ENCODE measurements at regions not wholly inside any gene's neighbourhood (a gene's known extent, or its start where the extent isn't known, plus 50 kb on each side); places are given as distances from the start of the nearest gene placed in this dataset.
"Not testable (repeated sequence)": the region's sequence is repeated elsewhere in the genome, so short reads cannot be mapped to it uniquely, and the experiment has no call there.

- ATAC-seq (replicated peaks): no peak
- H3K4me3 Mint-ChIP-seq: no peak overlapping the region
- no peak for DNase-seq
- no peaks in the 10 kb centered on the region for H3K4me1 Mint-ChIP-seq (ENCODE audit: low read depth in 2 of 2)
- H3K27ac Mint-ChIP-seq: no peak overlapping the region
- peaks cover 0 to 10% of the 10 kb centered on the region in 2 donors for H3K27me3 Mint-ChIP-seq
- H3K9me3 Mint-ChIP-seq: no peaks in the 10 kb centered on the region
- H3K36me3 Mint-ChIP-seq (ENCODE audit: insufficient read depth): peaks cover 3% of the 10 kb centered on the region
These were observed 73.7 kb upstream of the HIVEP1 start for GRCh38 chr6:11938285-11938890.

DNA sequence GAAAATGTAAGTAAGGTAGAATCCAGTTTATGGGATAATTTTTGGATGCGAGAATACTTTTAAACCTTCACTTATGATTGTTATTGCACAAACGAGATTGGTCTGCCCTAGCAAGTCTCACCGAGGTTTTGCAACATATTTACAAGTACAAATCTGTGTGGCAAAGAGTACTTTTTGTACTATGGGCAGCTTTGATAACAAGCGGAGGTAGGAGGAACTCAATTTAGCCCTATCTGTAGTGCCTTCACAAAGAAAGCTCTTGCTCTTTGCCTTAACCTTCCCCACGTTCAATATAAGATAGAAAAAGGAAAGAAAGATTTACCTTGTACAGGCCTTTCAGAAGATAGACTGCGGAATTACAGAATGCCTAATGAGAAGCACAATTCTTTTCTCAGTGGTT, 77.5 kb upstream of the HIVEP1 start:
- DNase-seq: no peak

GRCh38 chr6:11932892-11933291, 79.2 kb upstream of the HIVEP1 start:
- H3K4me1 Mint-ChIP-seq (ENCODE audit: low read depth in 2 of 2); H3K27ac Mint-ChIP-seq; H3K27me3 Mint-ChIP-seq; H3K9me3 Mint-ChIP-seq; H3K36me3 Mint-ChIP-seq (ENCODE audit: insufficient read depth); H3K4me3 Mint-ChIP-seq; ATAC-seq (replicated peaks); DNase-seq: not testable (repeated sequence)

More for the DNA sequence above, 77.5 kb upstream of the HIVEP1 start:
- no peak overlapping the region for H3K27ac Mint-ChIP-seq
- H3K4me1 Mint-ChIP-seq (ENCODE audit: low read depth in 2 of 2): no peaks in the 10 kb centered on the region
- H3K36me3 Mint-ChIP-seq (ENCODE audit: insufficient read depth): peaks cover 3% of the 10 kb centered on the region
- no peak for ATAC-seq (replicated peaks)
- H3K9me3 Mint-ChIP-seq: no peaks in the 10 kb centered on the region
- no peaks in the 10 kb centered on the region for H3K27me3 Mint-ChIP-seq
- no peak overlapping the region for H3K4me3 Mint-ChIP-seq

GRCh38 chr6:11931296-11932035, 80.6 kb upstream of the HIVEP1 start:
- Mint-ChIP-seq H3K4me3 (no peak overlapping the region), H3K27me3 (peaks cover 0 to 8% of the 10 kb centered on the region in 2 donors), H3K27ac (no peak overlapping the region), H3K4me1 (ENCODE audit: low read depth in 2 of 2) (peaks cover 0 to 1% of the 10 kb centered on the region in 2 donors), H3K9me3 (no peaks in the 10 kb centered on the region), H3K36me3 (ENCODE audit: insufficient read depth) (no peaks in the 10 kb centered on the region)
- DNase-seq (no peak), ATAC-seq (replicated peaks) (no peak)

DNA sequence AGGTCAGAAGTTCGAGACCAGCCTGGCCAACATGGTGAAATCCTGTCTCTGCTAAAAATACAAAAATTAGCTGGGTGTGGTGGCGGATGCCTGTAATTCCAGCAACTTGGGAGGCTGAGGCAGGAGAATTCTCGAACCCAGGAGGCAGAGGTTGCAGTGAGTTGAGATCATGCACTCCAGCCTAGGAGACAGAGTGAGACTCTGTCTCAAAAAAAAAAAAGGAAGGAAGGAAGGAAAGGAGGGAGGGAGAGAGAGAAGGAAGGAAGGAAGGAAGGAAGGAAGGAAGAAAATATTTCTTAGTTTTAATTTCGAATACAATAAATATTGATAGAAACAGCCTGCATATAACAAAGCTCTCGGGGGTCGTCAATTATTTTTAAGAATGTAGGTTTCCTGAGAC, 81.3 kb upstream of the HIVEP1 start:
- H3K27me3 Mint-ChIP-seq: peaks cover 5 to 15% of the 10 kb centered on the region in 2 donors
- H3K36me3 Mint-ChIP-seq (ENCODE audit: insufficient read depth); H3K4me3 Mint-ChIP-seq; H3K9me3 Mint-ChIP-seq; DNase-seq; H3K4me1 Mint-ChIP-seq (ENCODE audit: low read depth in 2 of 2); H3K27ac Mint-ChIP-seq; ATAC-seq (replicated peaks): not testable (repeated sequence)

DNA sequence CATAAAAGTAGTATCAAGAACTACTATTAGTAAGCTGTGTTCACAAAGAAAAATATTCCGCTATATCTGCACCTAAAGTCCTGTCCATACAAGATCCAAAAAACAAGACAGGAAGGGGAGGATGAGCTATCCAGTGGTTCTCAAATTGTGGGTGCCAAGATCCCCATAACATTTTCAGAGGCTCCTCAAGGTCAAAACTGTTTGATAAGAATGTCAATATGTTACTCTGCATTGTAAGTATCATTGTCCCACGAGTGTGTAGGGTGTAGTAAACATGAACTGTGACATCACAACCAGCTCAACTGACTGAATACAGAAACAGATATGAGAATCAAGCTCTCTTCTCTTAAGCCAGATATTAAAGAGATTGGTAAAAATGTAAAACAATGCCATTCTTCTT, 81.9 kb upstream of the HIVEP1 start:
- peaks cover 10 to 18% of the 10 kb centered on the region in 2 donors for H3K27me3 Mint-ChIP-seq
- no peak for DNase-seq
- H3K4me1 Mint-ChIP-seq (ENCODE audit: low read depth in 2 of 2): peaks cover 0 to 5% of the 10 kb centered on the region in 2 donors
- H3K36me3 Mint-ChIP-seq (ENCODE audit: insufficient read depth): no peaks in the 10 kb centered on the region
- H3K4me3 Mint-ChIP-seq: no peak overlapping the region
- ATAC-seq (replicated peaks): no peak
- no peaks in the 10 kb centered on the region for H3K9me3 Mint-ChIP-seq
- H3K27ac Mint-ChIP-seq: no peak overlapping the region

GRCh38 chr6:11929241-11929835, 82.8 kb upstream of the HIVEP1 start:
- ATAC-seq (replicated peaks) (no peak), DNase-seq (no peak)
- no peaks in the 10 kb centered on the region for H3K36me3 Mint-ChIP-seq (ENCODE audit: insufficient read depth)
- no peak overlapping the region for H3K27ac Mint-ChIP-seq
- no peak overlapping the region for H3K4me3 Mint-ChIP-seq
- peaks cover 10 to 18% of the 10 kb centered on the region in 2 donors for H3K27me3 Mint-ChIP-seq
- peaks cover 0 to 5% of the 10 kb centered on the region in 2 donors for H3K4me1 Mint-ChIP-seq (ENCODE audit: low read depth in 2 of 2)
- no peaks in the 10 kb centered on the region for H3K9me3 Mint-ChIP-seq

DNA sequence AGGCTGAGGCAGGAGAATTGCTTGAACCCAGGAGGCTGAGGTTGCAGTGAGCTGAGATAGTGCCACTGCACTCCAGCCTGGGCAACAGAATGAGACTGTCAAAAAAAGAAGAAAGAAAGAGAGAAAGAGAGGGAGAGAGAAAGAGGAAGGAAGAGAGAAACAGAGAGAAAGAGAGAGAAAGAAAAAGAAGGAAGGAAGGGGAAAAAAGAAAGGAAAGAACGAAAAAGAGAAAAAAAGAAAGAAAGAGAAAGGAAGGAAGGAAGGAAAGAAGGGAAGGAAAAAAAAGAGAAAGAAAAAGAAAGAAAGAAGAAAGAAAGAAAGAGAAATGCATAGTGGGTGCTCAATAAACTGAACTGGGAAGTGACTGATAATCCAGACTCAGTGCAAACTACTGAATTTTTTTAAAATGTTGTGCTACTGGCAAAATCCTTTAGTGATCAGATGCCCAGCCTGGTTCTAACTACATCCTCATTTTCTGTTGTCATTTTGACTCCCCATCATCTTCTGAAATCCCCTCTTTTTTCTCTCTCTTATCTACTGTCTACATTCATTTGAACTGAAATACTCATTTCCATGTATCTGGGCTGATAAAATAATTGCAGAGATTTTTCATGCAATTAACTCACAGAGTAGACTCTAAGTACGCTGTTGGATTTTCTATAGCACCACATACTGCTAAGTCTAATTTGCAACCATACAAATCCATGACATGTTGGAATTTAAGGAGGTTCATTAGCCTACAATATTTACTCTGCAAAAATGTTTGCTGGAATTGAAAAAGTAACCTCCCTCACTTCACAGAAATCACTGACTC, 85.3 kb upstream of the HIVEP1 start:
- Mint-ChIP-seq H3K9me3 (no peaks in the 10 kb centered on the region), H3K36me3 (ENCODE audit: insufficient read depth) (no peaks in the 10 kb centered on the region), H3K27ac (peak overlapping the region in 1 of 2 donors; percentile 42), H3K27me3 (peaks cover 10 to 23% of the 10 kb centered on the region in 2 donors), H3K4me1 (ENCODE audit: low read depth in 2 of 2) (peaks cover 0 to 5% of the 10 kb centered on the region in 2 donors), H3K4me3 (no peak overlapping the region)
- no peak for DNase-seq
- no peak for ATAC-seq (replicated peaks)

DNA sequence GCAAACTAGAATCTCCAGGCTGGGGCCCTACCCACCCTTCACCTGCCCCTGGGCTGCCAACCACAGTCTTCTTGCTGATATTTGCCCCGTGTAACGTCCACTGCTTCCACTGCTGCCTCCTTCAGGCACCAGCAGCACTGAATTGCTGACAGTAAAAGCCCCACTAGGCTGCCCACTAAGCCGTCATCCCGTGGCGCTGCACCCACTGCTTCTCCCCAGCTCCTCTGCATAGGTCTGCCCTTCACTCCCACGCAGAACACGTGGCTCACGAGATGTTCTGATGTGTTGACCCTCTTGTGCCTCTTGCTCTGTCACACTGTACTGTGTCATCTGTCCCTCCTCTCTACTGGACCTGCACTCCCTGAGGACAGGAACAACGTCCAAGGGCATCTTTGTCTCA, 86.3 kb upstream of the HIVEP1 start:
- DNase-seq: no peak
- H3K27ac Mint-ChIP-seq: peak overlapping the region in 1 of 2 donors; percentile 42
- H3K4me1 Mint-ChIP-seq (ENCODE audit: low read depth in 2 of 2): peaks cover 0 to 5% of the 10 kb centered on the region in 2 donors
- no peaks in the 10 kb centered on the region for H3K36me3 Mint-ChIP-seq (ENCODE audit: insufficient read depth)
- H3K27me3 Mint-ChIP-seq: peaks cover 10 to 23% of the 10 kb centered on the region in 2 donors
- no peak overlapping the region for H3K4me3 Mint-ChIP-seq
- no peaks in the 10 kb centered on the region for H3K9me3 Mint-ChIP-seq
- no peak for ATAC-seq (replicated peaks)

DNA sequence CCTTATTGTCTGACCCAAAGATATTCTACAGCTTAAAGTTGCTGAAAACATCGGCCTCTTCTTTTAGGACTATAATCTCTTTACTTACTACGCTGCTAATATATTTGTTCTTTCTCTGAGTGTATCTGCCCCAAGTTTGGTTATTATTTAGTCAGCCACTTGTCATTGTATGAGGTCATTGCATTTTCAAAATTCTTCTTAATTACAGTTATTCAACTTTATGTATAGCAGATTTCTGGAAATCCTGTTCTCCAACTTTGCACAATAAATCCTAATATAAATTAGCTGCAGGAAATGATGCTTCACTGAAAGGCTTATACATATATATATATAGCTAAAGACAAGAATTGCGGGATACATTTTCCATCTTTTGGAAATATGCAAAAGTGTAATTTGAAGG, 88.5 kb upstream of the HIVEP1 start:
- Mint-ChIP-seq H3K4me1 (ENCODE audit: low read depth in 2 of 2) (peaks cover 0 to 5% of the 10 kb centered on the region in 2 donors), H3K9me3 (no peaks in the 10 kb centered on the region), H3K27ac (no peak overlapping the region), H3K27me3 (peaks cover 10 to 23% of the 10 kb centered on the region in 2 donors), H3K4me3 (no peak overlapping the region), H3K36me3 (ENCODE audit: insufficient read depth) (no peaks in the 10 kb centered on the region)
- no peak for ATAC-seq (replicated peaks)
- no peak for DNase-seq

- DNase-seq (no peak), ATAC-seq (replicated peaks) (no peak)
- Mint-ChIP-seq H3K27me3 (peaks cover 10 to 23% of the 10 kb centered on the region in 2 donors), H3K4me1 (ENCODE audit: low read depth in 2 of 2) (peaks cover 0 to 5% of the 10 kb centered on the region in 2 donors), H3K4me3 (no peak overlapping the region), H3K36me3 (ENCODE audit: insufficient read depth) (no peaks in the 10 kb centered on the region), H3K27ac (no peak overlapping the region), H3K9me3 (no peaks in the 10 kb centered on the region)
These were observed 89.2 kb upstream of the HIVEP1 start for GRCh38 chr6:11922901-11923300.

- Mint-ChIP-seq H3K36me3 (ENCODE audit: insufficient read depth) (no peaks in the 10 kb centered on the region), H3K4me3 (no peak overlapping the region), H3K9me3 (no peaks in the 10 kb centered on the region), H3K27ac (no peak overlapping the region), H3K27me3 (peaks cover 10 to 18% of the 10 kb centered on the region in 2 donors), H3K4me1 (ENCODE audit: low read depth in 2 of 2) (peaks cover 0 to 5% of the 10 kb centered on the region in 2 donors)
- ATAC-seq (replicated peaks) (no peak), DNase-seq (no peak)
These were observed 90.4 kb upstream of the HIVEP1 start for GRCh38 chr6:11921751-11922150.

- no peaks in the 10 kb centered on the region for H3K36me3 Mint-ChIP-seq (ENCODE audit: insufficient read depth)
- H3K9me3 Mint-ChIP-seq: no peaks in the 10 kb centered on the region
- DNase-seq (no peak), ATAC-seq (replicated peaks) (no peak)
- H3K27ac Mint-ChIP-seq: no peak overlapping the region
- H3K27me3 Mint-ChIP-seq: peaks cover 10 to 12% of the 10 kb centered on the region in 2 donors
- no peaks in the 10 kb centered on the region for H3K4me1 Mint-ChIP-seq (ENCODE audit: low read depth in 2 of 2)
- no peak overlapping the region for H3K4me3 Mint-ChIP-seq
These were observed 91.1 kb upstream of the HIVEP1 start for GRCh38 chr6:11921017-11921438.

Data from effector memory CD8-positive, alpha-beta T cell (primary cell).